NCI-H69 (cell line): ENCODE measurements at regions not wholly inside any gene's neighbourhood (a gene's known extent, or its start where the extent isn't known, plus 50 kb on each side); places are given as distances from the start of the nearest gene placed in this dataset.
"Not testable (repeated sequence)": the region's sequence is repeated elsewhere in the genome, so short reads cannot be mapped to it uniquely, and the experiment has no call there.

ENCODE experiments used
- DNase-seq: peaks from one replicate; lab custom pipeline; 2025; lab: John Stamatoyannopoulos, UW

GRCh38 chr6:8177721-8178120 is 75.4 kb upstream of the EEF1E1 start:
- DNase-seq, result peak; percentile 51

DNA sequence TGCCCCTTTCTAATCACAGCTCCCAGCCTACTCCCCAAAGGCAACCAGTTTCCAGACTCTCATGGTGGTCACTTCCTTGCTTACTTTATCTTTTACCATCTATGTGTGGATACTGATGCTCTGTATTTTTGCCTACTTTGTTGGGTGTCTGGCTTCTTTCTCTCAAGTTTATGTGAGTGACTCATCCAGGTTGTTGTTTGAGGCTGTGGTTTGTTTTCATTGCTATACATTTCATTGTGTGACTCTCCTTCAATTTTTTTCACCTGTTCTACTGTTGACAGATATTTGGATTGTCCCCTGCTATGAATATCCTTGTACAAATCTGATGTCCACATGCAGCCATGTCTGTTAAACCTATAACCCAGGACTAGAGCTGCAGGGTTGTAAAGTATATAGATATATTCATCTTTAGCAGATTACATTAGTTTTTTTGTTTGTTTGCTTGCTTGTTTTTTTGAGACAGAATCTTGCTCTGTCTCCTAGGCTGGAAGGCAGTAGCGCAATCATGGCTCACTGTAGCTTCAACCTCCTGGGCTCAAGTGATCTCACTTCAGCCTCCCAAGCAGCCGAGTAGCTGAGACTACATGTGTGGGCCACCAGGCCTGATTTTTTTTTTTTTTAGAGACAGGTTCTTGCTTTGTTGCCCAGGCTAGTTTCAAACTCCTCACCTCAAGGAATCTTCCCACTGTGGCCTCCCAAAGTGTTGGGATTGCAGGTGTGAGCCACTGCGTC is 72.9 kb upstream of the EEF1E1 start:
- DNase-seq, result no peak

- DNase-seq, result no peak
These were observed 72.2 kb upstream of the EEF1E1 start for GRCh38 chr6:8174571-8174970.

DNA sequence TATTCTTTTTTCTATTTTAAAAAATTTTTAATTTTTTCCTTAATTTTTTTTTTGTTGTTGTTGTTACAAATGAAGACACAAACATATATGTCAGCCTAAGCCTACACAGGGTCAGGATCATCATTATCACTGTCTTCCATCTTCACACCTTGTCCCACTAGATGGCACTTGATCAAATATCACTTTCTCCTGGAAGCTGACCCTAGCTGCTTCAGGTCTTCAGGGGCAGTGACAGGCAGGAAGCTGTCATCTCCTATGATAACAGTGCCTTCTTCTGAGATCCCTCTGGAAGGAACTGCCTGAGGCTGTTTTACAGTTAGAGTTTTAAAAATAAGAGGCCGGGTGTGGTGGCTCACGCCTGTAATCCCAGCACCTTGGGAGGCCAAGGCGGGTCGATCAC is 70.2 kb upstream of the EEF1E1 start:
- DNase-seq, result peak; percentile 8

DNA sequence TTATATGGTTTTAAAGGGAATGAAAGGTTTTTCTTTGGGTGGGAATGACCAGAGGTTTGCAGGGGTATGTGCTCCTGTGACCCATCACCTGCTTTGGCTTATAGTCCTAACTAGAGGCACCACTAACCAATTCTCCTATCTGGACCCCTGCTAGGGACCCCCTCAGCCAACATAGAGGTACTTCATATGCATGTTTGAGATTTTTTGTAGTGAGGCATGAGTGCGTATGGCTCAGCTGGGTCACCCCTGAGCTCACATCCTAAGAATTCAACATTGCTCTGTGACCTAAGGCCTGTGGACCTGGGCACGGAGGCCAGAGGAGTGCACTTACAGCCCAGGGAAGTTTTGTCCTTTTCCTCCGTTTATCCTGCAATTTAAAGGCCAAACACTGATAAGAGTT is 68.4 kb upstream of the EEF1E1 start:
- DNase-seq, result no peak

DNA sequence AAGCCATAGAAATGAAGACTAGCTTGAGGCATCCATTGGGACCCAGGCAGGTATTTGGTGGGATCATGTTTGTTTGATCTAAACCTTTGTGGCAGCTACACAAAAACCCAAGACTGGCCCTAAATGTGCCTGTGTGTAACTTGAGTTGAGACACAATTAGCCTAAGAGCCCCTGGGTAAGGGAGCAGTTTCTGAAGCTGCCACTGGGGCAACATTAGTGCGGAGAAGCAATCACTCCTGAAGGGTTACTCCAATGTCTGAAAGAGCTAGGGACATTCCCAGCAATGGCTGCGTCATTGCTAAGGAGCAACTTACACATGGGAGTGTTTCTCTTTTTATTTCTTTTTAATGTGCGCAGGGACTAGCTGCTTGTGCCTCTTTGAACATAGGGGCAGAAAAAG is 67.9 kb upstream of the EEF1E1 start:
- no peak for DNase-seq

- peak; percentile 37 for DNase-seq
These were observed 63.8 kb upstream of the EEF1E1 start for GRCh38 chr6:8166156-8166555.

GRCh38 chr6:8165008-8165407 is 62.7 kb upstream of the EEF1E1 start:
- not testable (repeated sequence) for DNase-seq

GRCh38 chr6:8164281-8164680 is 61.9 kb upstream of the EEF1E1 start:
- not testable (repeated sequence) for DNase-seq

- no peak for DNase-seq
These were observed 57.6 kb upstream of the EEF1E1 start for GRCh38 chr6:8159966-8160365.

DNA sequence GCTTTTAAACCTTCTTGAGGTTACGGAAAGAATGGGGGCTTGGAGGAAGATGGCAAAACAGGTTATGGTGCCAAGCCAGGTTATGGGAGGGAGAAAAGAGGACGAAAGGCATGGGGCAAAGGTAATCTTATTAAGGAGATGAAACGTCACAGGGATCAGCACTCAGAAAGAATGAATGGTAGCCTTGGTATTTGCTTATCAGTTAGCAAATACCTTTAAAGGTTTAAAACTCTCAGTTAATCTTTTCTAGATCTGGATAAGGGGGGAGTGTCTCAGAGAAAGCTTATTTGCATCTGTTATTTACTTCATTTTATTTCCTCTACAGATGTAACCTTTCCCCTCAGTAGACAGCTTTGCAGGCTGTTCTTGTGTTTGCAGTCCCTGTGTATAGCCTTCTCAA is 55.5 kb upstream of the EEF1E1 start:
- DNase-seq, result no peak

DNA sequence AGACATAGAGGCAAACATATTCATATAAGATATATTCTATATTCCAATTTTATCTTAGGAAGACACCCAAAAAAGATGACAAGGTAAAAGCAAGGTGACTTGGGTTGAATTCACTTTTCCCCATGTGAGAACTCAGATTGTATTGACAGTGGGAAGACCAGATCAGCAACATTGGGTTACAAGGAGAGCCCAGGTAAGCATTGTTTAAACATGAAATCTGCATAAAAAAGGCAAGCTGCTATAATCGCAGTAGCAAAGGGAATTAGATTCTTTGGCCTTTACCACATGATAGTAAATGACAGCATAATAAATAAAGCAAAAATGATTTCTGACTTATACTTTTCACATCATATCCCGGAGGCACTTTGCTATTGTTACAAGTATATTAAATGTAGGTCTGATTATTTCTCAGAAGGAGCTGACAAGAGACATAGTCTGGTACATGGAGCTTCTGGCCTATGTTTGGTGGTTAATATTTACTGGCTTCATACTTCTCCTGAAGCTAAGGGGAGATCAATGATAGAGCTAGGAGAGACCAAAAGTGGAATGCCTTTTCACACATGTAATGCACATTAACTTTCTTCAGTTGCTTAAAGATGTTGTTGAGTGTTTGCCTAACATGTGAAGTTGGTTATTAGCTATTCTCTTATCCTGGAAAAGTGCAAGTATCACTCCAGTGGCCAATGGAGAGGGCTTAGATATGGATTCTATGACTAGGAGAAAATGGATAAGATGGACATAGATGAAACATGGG is 53.1 kb upstream of the EEF1E1 start:
- DNase-seq, result no peak
